Body of pancreas (tissue), 4 donors: ENCODE measurements at regions not wholly inside any gene's neighbourhood (a gene's known extent, or its start where the extent isn't known, plus 50 kb on each side); places are given as distances from the start of the nearest gene placed in this dataset.

Experiments
- ATAC-seq: fragments of 150-250 bp; one replicate; pipeline ENCODE4 v1.9.1; 2016
- DNase-seq, 4 donors: peaks; one replicate each; pipeline ENCODE4 v3.0.0-alpha.2; 2019
- H3K27ac ChIP-seq, 4 donors: fragments of 200-600 bp; sonication (generic); 1 replicate in 3 of 4; 2 replicates in 1 of 4; pipeline versions ENCODE4 v1.5.1 to v1.6.1; 2016 to 2019; ENCODE audit warnings: mild to moderate bottlenecking in 1 of 4, mixed read lengths in 1 of 4, moderate library complexity in 1 of 4
- H3K27me3 ChIP-seq, 2 donors: fragments of 200-600 bp; sonication (generic); one replicate each; pipeline ENCODE4 v1.6.0; 2016; ENCODE audit warnings: mild to moderate bottlenecking in 1 of 2
- H3K36me3 ChIP-seq, 2 donors: fragments of 200-600 bp; sonication (generic); replicated peaks in 1 of 2; 2 replicates each; pipeline ENCODE4 v1.5.1; 2016; ENCODE audit warnings: low read depth in 2 of 2; ENCODE audit not compliant: insufficient read depth in 1 of 2
- H3K4me1 ChIP-seq: fragments of 200-600 bp; sonication (generic); one replicate; pipeline ENCODE4 v1.6.0; 2016
- H3K4me3 ChIP-seq, 2 donors: fragments of 200-600 bp; sonication (generic); 1 replicate in 1 of 2; 2 replicates in 1 of 2; pipeline ENCODE4 v1.5.1; 2016 to 2019
- H3K9me3 ChIP-seq, 3 donors: fragments of 200-600 bp; sonication (generic); 1 replicate in 2 of 3; 2 replicates in 1 of 3; pipeline ENCODE4 v1.5.1; 2016
- CTCF ChIP-seq, 7 experiments: fragments of 450-650 bp in 4 of 7; fragments of 200-600 bp in 3 of 7; sonication (generic) in 3 of 7; IDR thresholded peaks; one replicate each; pipeline ENCODE4 v1.5.1; 2016 to 2019; ENCODE audit warnings: antibody characterized with exemption in 7 of 7
- POLR2A ChIP-seq, 3 donors: fragments of 450-650 bp; IDR thresholded peaks; one replicate each; pipeline ENCODE4 v1.6.1; 2016; ENCODE audit warnings: antibody characterized with exemption in 3 of 3, mild to moderate bottlenecking in 2 of 3
- WGBS, 2 donors: methylation state at CpG; one replicate each; pipeline ENCODE4 v1.1.5; 2017; 5-methylcytosine and 5-hydroxymethylcytosine counted together
- intact Hi-C: fragments of 100-400 bp; cut with DNase I; formaldehyde crosslinking; loops from one replicate; pipeline ENCODE4 v1.15.1; 2023

GRCh38 chr6:128617285-128617684, 96.9 kb upstream of the PTPRK start:
- no peak overlapping the region for H3K27ac ChIP-seq
- WGBS, 2 donors, result 75 to 85% methylated on average over 1 of the region's 1 CpG
- no peak for ATAC-seq
- H3K27me3 ChIP-seq, result no peaks in the 10 kb centered on the region
- H3K4me3 ChIP-seq, result no peak overlapping the region
- intact Hi-C loops, result no loop called here
- no peaks in the 10 kb centered on the region for H3K36me3 ChIP-seq
- DNase-seq, result no peak
- no peak for TF ChIP-seq CTCF (IDR thresholded peaks at IDR 0.05)
- TF ChIP-seq POLR2A (IDR thresholded peaks at IDR 0.05), result no peak
- no peaks in the 10 kb centered on the region for H3K4me1 ChIP-seq
- H3K9me3 ChIP-seq, result no peaks in the 10 kb centered on the region

- no peaks in the 10 kb centered on the region for H3K27me3 ChIP-seq
- ATAC-seq (no peak), DNase-seq (no peak)
- no peak for TF ChIP-seq POLR2A (IDR thresholded peaks at IDR 0.05)
- TF ChIP-seq CTCF (IDR thresholded peaks at IDR 0.05), result no peak
- H3K4me3 ChIP-seq, result no peak overlapping the region
- intact Hi-C loops, result no loop called here
- H3K27ac ChIP-seq, result no peak overlapping the region
- no peaks in the 10 kb centered on the region for H3K36me3 ChIP-seq
- no peaks in the 10 kb centered on the region for H3K9me3 ChIP-seq
- H3K4me1 ChIP-seq, result no peaks in the 10 kb centered on the region
These were observed 95.9 kb upstream of the PTPRK start for GRCh38 chr6:128616342-128616741.

GRCh38 chr6:128606611-128607010, 86.2 kb upstream of the PTPRK start:
- H3K27ac ChIP-seq, result no peak overlapping the region
- no peak for ATAC-seq
- no peaks in the 10 kb centered on the region for H3K4me1 ChIP-seq
- no peak for TF ChIP-seq CTCF (IDR thresholded peaks at IDR 0.05)
- no peak for TF ChIP-seq POLR2A (IDR thresholded peaks at IDR 0.05)
- no peaks in the 10 kb centered on the region for H3K9me3 ChIP-seq
- intact Hi-C loops, result no loop called here
- no peaks in the 10 kb centered on the region for H3K27me3 ChIP-seq
- H3K36me3 ChIP-seq, result no peaks in the 10 kb centered on the region
- DNase-seq, result no peak
- 87 to 92% methylated on average over 3 of the region's 3 CpGs for WGBS, 2 donors
- no peak overlapping the region for H3K4me3 ChIP-seq

GRCh38 chr6:128605961-128606360, 85.6 kb upstream of the PTPRK start:
- 64 to 66% methylated on average over 2 of the region's 2 CpGs for WGBS, 2 donors
- DNase-seq, result no peak
- Histone ChIP-seq H3K27me3 (no peaks in the 10 kb centered on the region), H3K4me1 (no peaks in the 10 kb centered on the region), H3K9me3 (no peaks in the 10 kb centered on the region), H3K4me3 (no peak overlapping the region), H3K36me3 (no peaks in the 10 kb centered on the region), H3K27ac (no peak overlapping the region)
- no peak for ATAC-seq
- intact Hi-C loops, result no loop called here
- TF ChIP-seq POLR2A (IDR thresholded peaks at IDR 0.05) (no peak), CTCF (IDR thresholded peaks at IDR 0.05) (no peak)

- no peaks in the 10 kb centered on the region for H3K4me1 ChIP-seq
- ATAC-seq (peak; percentile 76), DNase-seq (peak in 2 of 4 donors; percentile 14 to 18)
- no peaks in the 10 kb centered on the region for H3K9me3 ChIP-seq
- TF ChIP-seq CTCF (IDR thresholded peaks at IDR 0.05) (no peak), POLR2A (IDR thresholded peaks at IDR 0.05) (no peak)
- H3K4me3 ChIP-seq, result no peak overlapping the region
- no peak overlapping the region for H3K27ac ChIP-seq
- H3K27me3 ChIP-seq, result no peaks in the 10 kb centered on the region
- intact Hi-C loops, result no loop called here
- H3K36me3 ChIP-seq, result no peaks in the 10 kb centered on the region
- 27 to 48% methylated on average over 4 of the region's 4 CpGs for WGBS, 2 donors
These were observed 80.7 kb upstream of the PTPRK start for GRCh38 chr6:128601060-128601459.
